Keratinocyte (primary cell): ENCODE measurements at regions not wholly inside any gene's neighbourhood (a gene's known extent, or its start where the extent isn't known, plus 50 kb on each side); places are given as distances from the start of the nearest gene placed in this dataset.

ENCODE experiments used
- EZH2 ChIP-seq: IDR thresholded peaks from one replicate; pipeline ENCODE4 v1.6.1; 2012; ENCODE audit warnings: inconsistent platforms, mild to moderate bottlenecking, low read length, moderate library complexity
- TF ChIP-seq, protein P1 (sequence below), 3 experiments: IDR thresholded peaks in 1 of 3; conservative IDR thresholded peaks in 1 of 3; optimal IDR thresholded peaks in 1 of 3; 2 replicates in 2 of 3; 3 replicates in 1 of 3; pipeline versions ENCODE3 to v1.5.1; 2011; ENCODE audit warnings: low read length in 3 of 3, mild to moderate bottlenecking in 3 of 3, moderate library complexity in 2 of 3, control low read depth in 1 of 3, inconsistent platforms in 1 of 3; ENCODE audit not compliant: insufficient read depth in 2 of 3; ENCODE audit errors: extremely low read depth in 1 of 3

DNA sequence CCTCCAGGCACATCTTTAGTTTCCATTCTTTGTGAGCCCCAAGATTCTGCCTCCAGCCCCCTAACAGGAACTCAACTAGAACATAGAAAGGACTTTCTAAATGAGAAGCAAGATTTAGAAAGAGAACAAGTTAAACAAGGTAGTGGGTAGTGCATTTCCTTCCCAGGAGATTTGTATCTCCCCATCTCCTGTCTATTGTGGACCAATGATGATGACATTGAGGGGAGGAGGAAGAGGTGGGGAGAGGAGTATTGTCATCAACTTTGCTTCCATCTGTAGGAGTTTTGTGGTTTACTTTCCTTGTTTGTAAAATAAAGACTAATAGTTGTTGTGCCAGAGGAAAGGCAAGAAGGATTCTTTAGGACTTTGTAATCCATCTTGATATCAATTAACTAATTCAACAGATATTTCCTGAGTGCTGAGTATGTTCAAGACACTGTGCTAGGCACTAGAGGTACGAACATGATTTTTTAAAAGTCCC is 235.3 kb upstream of the ROPN1 start:
- TF ChIP-seq, protein P1, sequence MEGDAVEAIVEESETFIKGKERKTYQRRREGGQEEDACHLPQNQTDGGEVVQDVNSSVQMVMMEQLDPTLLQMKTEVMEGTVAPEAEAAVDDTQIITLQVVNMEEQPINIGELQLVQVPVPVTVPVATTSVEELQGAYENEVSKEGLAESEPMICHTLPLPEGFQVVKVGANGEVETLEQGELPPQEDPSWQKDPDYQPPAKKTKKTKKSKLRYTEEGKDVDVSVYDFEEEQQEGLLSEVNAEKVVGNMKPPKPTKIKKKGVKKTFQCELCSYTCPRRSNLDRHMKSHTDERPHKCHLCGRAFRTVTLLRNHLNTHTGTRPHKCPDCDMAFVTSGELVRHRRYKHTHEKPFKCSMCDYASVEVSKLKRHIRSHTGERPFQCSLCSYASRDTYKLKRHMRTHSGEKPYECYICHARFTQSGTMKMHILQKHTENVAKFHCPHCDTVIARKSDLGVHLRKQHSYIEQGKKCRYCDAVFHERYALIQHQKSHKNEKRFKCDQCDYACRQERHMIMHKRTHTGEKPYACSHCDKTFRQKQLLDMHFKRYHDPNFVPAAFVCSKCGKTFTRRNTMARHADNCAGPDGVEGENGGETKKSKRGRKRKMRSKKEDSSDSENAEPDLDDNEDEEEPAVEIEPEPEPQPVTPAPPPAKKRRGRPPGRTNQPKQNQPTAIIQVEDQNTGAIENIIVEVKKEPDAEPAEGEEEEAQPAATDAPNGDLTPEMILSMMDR (optimal IDR thresholded peaks at IDR 0.05 in 1 of 3, IDR thresholded peaks at IDR 0.05 in 1 of 3, conservative IDR thresholded peaks at IDR 0.05 in 1 of 3; ENCODE audit: extremely low read depth in 1 of 3, insufficient read depth in 2 of 3, low read length in 3 of 3): no peak
- no peak for TF ChIP-seq EZH2
